Thymus (tissue), 11 donors: ENCODE measurements at regions not wholly inside any gene's neighbourhood (a gene's known extent, or its start where the extent isn't known, plus 50 kb on each side); places are given as distances from the start of the nearest gene placed in this dataset.

Experiments used
- DNase-seq, 9 donors: peaks; one replicate each; pipeline ENCODE4 v3.0.0-alpha.2; 2013; ENCODE audit warnings: low spot score in 9 of 9, low read depth in 6 of 9, missing footprints in 1 of 9
- H3K27ac ChIP-seq, 2 donors: one replicate each; pipeline ENCODE4 v1.5.1; 2013; ENCODE audit warnings: control low read depth in 1 of 2, low read depth in 1 of 2, low read length in 1 of 2, mild to moderate bottlenecking in 1 of 2, moderate library complexity in 1 of 2
- H3K27me3 ChIP-seq, 2 donors: one replicate each; pipeline ENCODE4 v1.5.1; 2013; ENCODE audit warnings: low read length in 1 of 2; ENCODE audit not compliant: control insufficient read depth in 2 of 2, insufficient read depth in 1 of 2
- H3K36me3 ChIP-seq, 2 donors: one replicate each; pipeline ENCODE4 v1.5.1; 2013; ENCODE audit warnings: low read length in 1 of 2, mild to moderate bottlenecking in 1 of 2, moderate library complexity in 1 of 2; ENCODE audit not compliant: control insufficient read depth in 2 of 2, insufficient read depth in 2 of 2
- H3K4me1 ChIP-seq, 2 donors: one replicate each; pipeline ENCODE4 v1.5.1; 2013; ENCODE audit warnings: low read length in 2 of 2; ENCODE audit not compliant: control insufficient read depth in 2 of 2, insufficient read depth in 2 of 2
- H3K4me3 ChIP-seq, 2 donors: one replicate each; pipeline ENCODE4 v1.5.1; 2013; ENCODE audit warnings: low read length in 2 of 2, control low read depth in 1 of 2, mild to moderate bottlenecking in 1 of 2
- H3K9me3 ChIP-seq, 2 donors: one replicate each; pipeline ENCODE4 v1.5.1; 2013; ENCODE audit warnings: low read length in 1 of 2, mild to moderate bottlenecking in 1 of 2; ENCODE audit not compliant: control insufficient read depth in 2 of 2, insufficient read depth in 1 of 2
- WGBS: extraction: QIAGEN DNeasy Blood & Tissue Kit; methylation state at CpG from one replicate; pipeline ENCODE4 v1.1.7; 2013; 5-methylcytosine and 5-hydroxymethylcytosine counted together
- donor health status: healthy.

- Histone ChIP-seq H3K9me3 (peaks cover 0 to 13% of the 10 kb centered on the region in 2 donors), H3K27me3 (no peaks in the 10 kb centered on the region), H3K27ac (no peak overlapping the region), H3K36me3 (no peaks in the 10 kb centered on the region), H3K4me3 (no peak overlapping the region), H3K4me1 (no peaks in the 10 kb centered on the region)
- DNase-seq = no peak
These were observed 54.6 kb upstream of the DEPDC1 start for GRCh38 chr1:68551459-68551858.

GRCh38 chr1:68558321-68559026 lies 61.6 kb upstream of the DEPDC1 start:
- Histone ChIP-seq H3K27ac (no peak overlapping the region), H3K4me1 (no peaks in the 10 kb centered on the region), H3K27me3 (no peaks in the 10 kb centered on the region), H3K36me3 (no peaks in the 10 kb centered on the region), H3K9me3 (no peaks in the 10 kb centered on the region), H3K4me3 (no peak overlapping the region)
- WGBS = 67% methylated on average over 4 of the region's 4 CpGs
- no peak for DNase-seq

- WGBS = 85% methylated on average over 4 of the region's 4 CpGs
- H3K27me3 ChIP-seq = no peaks in the 10 kb centered on the region
- no peaks in the 10 kb centered on the region for H3K4me1 ChIP-seq
- no peaks in the 10 kb centered on the region for H3K36me3 ChIP-seq
- H3K27ac ChIP-seq = no peak overlapping the region
- H3K4me3 ChIP-seq = no peak overlapping the region
- no peak for DNase-seq
- no peaks in the 10 kb centered on the region for H3K9me3 ChIP-seq
These were observed 69.0 kb upstream of the DEPDC1 start for GRCh38 chr1:68565923-68566322.

- no peaks in the 10 kb centered on the region for H3K27me3 ChIP-seq
- DNase-seq = no peak
These were observed 74.0 kb upstream of the DEPDC1 start for GRCh38 chr1:68570871-68571270.

GRCh38 chr1:68571454-68572235 lies 74.8 kb upstream of the DEPDC1 start:
- no peaks in the 10 kb centered on the region for H3K27me3 ChIP-seq
- DNase-seq = no peak
- 92% methylated on average over 1 of the region's 1 CpG for WGBS
- H3K4me3 ChIP-seq = no peak overlapping the region
- no peaks in the 10 kb centered on the region for H3K36me3 ChIP-seq
- H3K27ac ChIP-seq = no peak overlapping the region
- H3K9me3 ChIP-seq = no peaks in the 10 kb centered on the region
- H3K4me1 ChIP-seq = no peaks in the 10 kb centered on the region

More at GRCh38 chr1:68570871-68571270, 74.0 kb upstream of the DEPDC1 start:
- H3K9me3 ChIP-seq = no peaks in the 10 kb centered on the region
- H3K4me1 ChIP-seq = no peaks in the 10 kb centered on the region
- H3K27ac ChIP-seq = no peak overlapping the region
- H3K36me3 ChIP-seq = no peaks in the 10 kb centered on the region
- H3K4me3 ChIP-seq = no peak overlapping the region
- WGBS = 37% methylated on average over 3 of the region's 3 CpGs

- 84% methylated on average over 2 of the region's 2 CpGs for WGBS
- Histone ChIP-seq H3K9me3 (no peaks in the 10 kb centered on the region), H3K4me1 (no peaks in the 10 kb centered on the region), H3K4me3 (no peak overlapping the region), H3K27me3 (no peaks in the 10 kb centered on the region), H3K27ac (no peak overlapping the region), H3K36me3 (no peaks in the 10 kb centered on the region)
- no peak for DNase-seq
These were observed 88.5 kb upstream of the DEPDC1 start for GRCh38 chr1:68585351-68585750.

GRCh38 chr1:68586766-68587165 lies 89.9 kb upstream of the DEPDC1 start:
- H3K9me3 ChIP-seq = no peaks in the 10 kb centered on the region

GRCh38 chr1:68588304-68588703 lies 91.4 kb upstream of the DEPDC1 start:
- DNase-seq = no peak
- Histone ChIP-seq H3K9me3 (no peaks in the 10 kb centered on the region), H3K36me3 (no peaks in the 10 kb centered on the region), H3K4me1 (no peaks in the 10 kb centered on the region), H3K27ac (no peak overlapping the region), H3K27me3 (no peaks in the 10 kb centered on the region), H3K4me3 (no peak overlapping the region)
- 81% methylated on average over 3 of the region's 3 CpGs for WGBS

More at GRCh38 chr1:68586766-68587165, 89.9 kb upstream of the DEPDC1 start:
- DNase-seq = no peak
- Histone ChIP-seq H3K4me1 (no peaks in the 10 kb centered on the region), H3K27ac (no peak overlapping the region), H3K27me3 (no peaks in the 10 kb centered on the region), H3K36me3 (no peaks in the 10 kb centered on the region), H3K4me3 (no peak overlapping the region)

- DNase-seq = no peak
- Histone ChIP-seq H3K27me3 (no peaks in the 10 kb centered on the region), H3K4me3 (no peak overlapping the region), H3K9me3 (no peaks in the 10 kb centered on the region), H3K4me1 (no peaks in the 10 kb centered on the region), H3K27ac (no peak overlapping the region), H3K36me3 (no peaks in the 10 kb centered on the region)
- WGBS = 98% methylated on average over 1 of the region's 1 CpG
These were observed 93.6 kb upstream of the DEPDC1 start for GRCh38 chr1:68590473-68590872.
